HUES48 (cell line): ENCODE measurements at regions not wholly inside any gene's neighbourhood (a gene's known extent, or its start where the extent isn't known, plus 50 kb on each side); places are given as distances from the start of the nearest gene placed in this dataset.
"Not testable (repeated sequence)": the region's sequence is repeated elsewhere in the genome, so short reads cannot be mapped to it uniquely, and the experiment has no call there.

Experiments used
- H3K27ac ChIP-seq: one replicate; pipeline ENCODE4 v1.7.0; 2013; ENCODE audit warnings: low read depth, low read length, inconsistent platforms
- H3K27me3 ChIP-seq: 2 replicates; pipeline ENCODE4 v1.6.1; 2013; ENCODE audit warnings: mild to moderate bottlenecking, low read length; ENCODE audit not compliant: control insufficient read depth, insufficient read depth
- H3K36me3 ChIP-seq: 2 replicates; pipeline ENCODE4 v1.6.1; 2013; ENCODE audit warnings: low read length; ENCODE audit not compliant: control insufficient read depth, insufficient read depth
- H3K4me1 ChIP-seq: 2 replicates; pipeline ENCODE4 v1.6.1; 2013; ENCODE audit warnings: mild to moderate bottlenecking, low read length; ENCODE audit not compliant: control insufficient read depth, insufficient read depth
- H3K4me3 ChIP-seq: 2 replicates; pipeline ENCODE4 v1.5.1; 2013; ENCODE audit warnings: mild to moderate bottlenecking, low read depth, low read length
- H3K9ac ChIP-seq: 2 replicates; pipeline ENCODE4 v1.6.1; 2013; ENCODE audit warnings: mild to moderate bottlenecking, low read depth, low read length, moderate library complexity
- H3K9me3 ChIP-seq: 2 replicates; pipeline ENCODE4 v1.6.1; 2013; ENCODE audit warnings: low read length; ENCODE audit not compliant: control insufficient read depth, insufficient read depth

- peaks cover 4% of the 10 kb centered on the region; the same call in 1 of the 2 replicates for H3K27me3 ChIP-seq
- no peak overlapping the region for H3K27ac ChIP-seq
- H3K36me3 ChIP-seq, result no peaks in the 10 kb centered on the region
- peaks cover 37% of the 10 kb centered on the region for H3K4me1 ChIP-seq
- H3K9me3 ChIP-seq, result no peaks in the 10 kb centered on the region
- H3K4me3 ChIP-seq, result no peak overlapping the region
- no peak overlapping the region for H3K9ac ChIP-seq
These were observed 420.2 kb upstream of the NFE2L3 start for GRCh38 chr7:25731846-25732245.

- no peak overlapping the region for H3K4me3 ChIP-seq
- H3K4me1 ChIP-seq, result peaks cover 29% of the 10 kb centered on the region
- peaks cover 4% of the 10 kb centered on the region; the same call in 1 of the 2 replicates for H3K27me3 ChIP-seq
- H3K9me3 ChIP-seq, result no peaks in the 10 kb centered on the region
- no peak overlapping the region for H3K9ac ChIP-seq
- no peaks in the 10 kb centered on the region for H3K36me3 ChIP-seq
- peak overlapping the region; percentile 66 for H3K27ac ChIP-seq
These were observed 419.2 kb upstream of the NFE2L3 start for GRCh38 chr7:25732766-25733217.

- H3K4me3 ChIP-seq, result no peak overlapping the region
- no peak overlapping the region for H3K9ac ChIP-seq
- no peaks in the 10 kb centered on the region for H3K9me3 ChIP-seq
- H3K4me1 ChIP-seq, result peaks cover 21% of the 10 kb centered on the region
- peaks cover 4% of the 10 kb centered on the region; the same call in 1 of the 2 replicates for H3K27me3 ChIP-seq
- H3K36me3 ChIP-seq, result no peaks in the 10 kb centered on the region
- no peak overlapping the region for H3K27ac ChIP-seq
These were observed 416.2 kb upstream of the NFE2L3 start for GRCh38 chr7:25735674-25736242.

- H3K4me1 ChIP-seq, result peaks cover 7% of the 10 kb centered on the region; the same call in 1 of the 2 replicates
- H3K9ac ChIP-seq, result no peak overlapping the region
- peaks cover 2% of the 10 kb centered on the region; the same call in 1 of the 2 replicates for H3K27me3 ChIP-seq
These were observed 413.5 kb upstream of the NFE2L3 start for GRCh38 chr7:25738528-25738927.

GRCh38 chr7:25739143-25739542 is 412.9 kb upstream of the NFE2L3 start:
- Histone ChIP-seq H3K27ac (no peak overlapping the region), H3K9ac (no peak overlapping the region), H3K9me3 (no peaks in the 10 kb centered on the region), H3K36me3 (no peaks in the 10 kb centered on the region), H3K4me1 (0 out of 2 replicates have a peak, but pooled peaks cover 3% of the 10 kb centered on the region), H3K27me3 (no peaks in the 10 kb centered on the region), H3K4me3 (no peak overlapping the region)

More at GRCh38 chr7:25738528-25738927, 413.5 kb upstream of the NFE2L3 start:
- H3K9me3 ChIP-seq, result no peaks in the 10 kb centered on the region
- no peak overlapping the region for H3K27ac ChIP-seq
- no peaks in the 10 kb centered on the region for H3K36me3 ChIP-seq
- no peak overlapping the region for H3K4me3 ChIP-seq

GRCh38 chr7:25742316-25742715 is 409.7 kb upstream of the NFE2L3 start:
- Histone ChIP-seq H3K27me3 (no peaks in the 10 kb centered on the region), H3K4me3 (no peak overlapping the region), H3K27ac (no peak overlapping the region), H3K4me1 (0 out of 2 replicates have a peak, but pooled peaks cover 3% of the 10 kb centered on the region), H3K9ac (no peak overlapping the region), H3K9me3 (no peaks in the 10 kb centered on the region), H3K36me3 (no peaks in the 10 kb centered on the region)

GRCh38 chr7:25743670-25744451 is 408.1 kb upstream of the NFE2L3 start:
- not testable (repeated sequence) for H3K36me3 ChIP-seq, H3K9me3 ChIP-seq, H3K4me3 ChIP-seq, H3K27me3 ChIP-seq, H3K9ac ChIP-seq, H3K27ac ChIP-seq, H3K4me1 ChIP-seq

GRCh38 chr7:25750744-25751508 is 401.1 kb upstream of the NFE2L3 start:
- Histone ChIP-seq H3K4me3 (no peak overlapping the region), H3K36me3 (no peaks in the 10 kb centered on the region), H3K9me3 (no peaks in the 10 kb centered on the region), H3K4me1 (peaks cover 25% of the 10 kb centered on the region), H3K27ac (no peak overlapping the region), H3K27me3 (no peaks in the 10 kb centered on the region), H3K9ac (no peak overlapping the region)

- H3K36me3 ChIP-seq, result no peaks in the 10 kb centered on the region
- H3K4me3 ChIP-seq, result no peak overlapping the region
- peaks cover 25% of the 10 kb centered on the region for H3K4me1 ChIP-seq
- H3K27ac ChIP-seq, result peak overlapping the region; percentile 66
- H3K9me3 ChIP-seq, result no peaks in the 10 kb centered on the region
- H3K9ac ChIP-seq, result no peak overlapping the region
- no peaks in the 10 kb centered on the region for H3K27me3 ChIP-seq
These were observed 399.8 kb upstream of the NFE2L3 start for GRCh38 chr7:25752154-25752553.

GRCh38 chr7:25752967-25753791 is 398.8 kb upstream of the NFE2L3 start:
- no peaks in the 10 kb centered on the region for H3K9me3 ChIP-seq
- H3K27ac ChIP-seq, result peak overlapping the region; percentile 66
- H3K4me1 ChIP-seq, result peaks cover 25% of the 10 kb centered on the region
- no peak overlapping the region for H3K4me3 ChIP-seq
- no peaks in the 10 kb centered on the region for H3K36me3 ChIP-seq
- H3K9ac ChIP-seq, result no peak overlapping the region
- H3K27me3 ChIP-seq, result no peaks in the 10 kb centered on the region
